Endothelial cell of umbilical vein (primary cell): ENCODE measurements at regions not wholly inside any gene's neighbourhood (a gene's known extent, or its start where the extent isn't known, plus 50 kb on each side); places are given as distances from the start of the nearest gene placed in this dataset.

Source experiments
- BruUV-seq: library from RNA; stranded (reverse); fragments of 400-500 nt; replicated peaks from 2 replicates; lab custom pipeline; 2021; lab: Mats Ljungman, UMichigan
- CTCF ChIA-PET: fragments of 300-600, 350-600 bp; sonication (Branson Sonifier 250); formaldehyde crosslinking; loops from one replicate; lab custom pipeline; 2021; ENCODE audit warnings: antibody characterized with exemption, inconsistent platforms; lab: Charles Lee
- POLR2A ChIA-PET: fragments of 300-600, 350-600 bp; sonication (Branson Sonifier 250); formaldehyde crosslinking; loops from one replicate; lab custom pipeline; 2021; ENCODE audit warnings: antibody characterized with exemption, inconsistent platforms; lab: Charles Lee
- DNase-seq: peaks from one replicate; pipeline ENCODE4 v3.0.0-alpha.2; 2011; ENCODE audit warnings: low read depth, low spot score
- FAIRE-seq: peaks from 2 replicates; lab custom pipeline; 2011; peaks lifted over from hg19 to GRCh38; lab: Jason Lieb, UNC
- H2AFZ ChIP-seq: 2 replicates; pipeline ENCODE4 v1.6.0; 2012; ENCODE audit warnings: low read depth, low read length, control low read depth, inconsistent platforms
- H3K27ac ChIP-seq: 2 replicates; pipeline ENCODE4 v1.5.1; 2011; ENCODE audit warnings: low read depth, mild to moderate bottlenecking, control low read depth, low read length, moderate library complexity; ENCODE audit not compliant: insufficient read depth
- H3K27me3 ChIP-seq, 2 experiments: 2 replicates each; pipeline versions ENCODE4 v1.6.0 to v1.6.1; 2011; ENCODE audit warnings: low read length in 2 of 2, mixed read lengths in 1 of 2; ENCODE audit not compliant: control insufficient read depth in 2 of 2, insufficient read depth in 2 of 2
- H3K36me3 ChIP-seq, 2 experiments: 2 replicates in 1 of 2; 3 replicates in 1 of 2; pipeline ENCODE4 v1.5.1; 2011; ENCODE audit warnings: low read length in 2 of 2, mild to moderate bottlenecking in 1 of 2, moderate library complexity in 1 of 2; ENCODE audit not compliant: control insufficient read depth in 2 of 2, insufficient read depth in 2 of 2; ENCODE audit errors: extremely low read depth in 1 of 2
- H3K4me1 ChIP-seq: 3 replicates; pipeline ENCODE4 v1.5.1; 2011; ENCODE audit warnings: mild to moderate bottlenecking, low read length; ENCODE audit not compliant: control insufficient read depth, insufficient read depth; ENCODE audit errors: extremely low read depth
- H3K4me2 ChIP-seq: 2 replicates; pipeline ENCODE4 v1.6.1; 2011; ENCODE audit warnings: low read length, control low read depth, mixed read lengths; ENCODE audit not compliant: insufficient read depth
- H3K4me3 ChIP-seq, 3 experiments: fragments of 200-600 bp in 1 of 3; sonication (generic), shearing (Covaris generic) in 1 of 3; replicated peaks in 1 of 3; 2 replicates each; pipeline ENCODE4 v1.5.1; 2011 to 2016; ENCODE audit warnings: control low read depth in 3 of 3, low read length in 3 of 3, mild to moderate bottlenecking in 2 of 3, inconsistent platforms in 1 of 3, low read depth in 1 of 3, moderate library complexity in 1 of 3; ENCODE audit not compliant: insufficient read depth in 1 of 3
- H3K79me2 ChIP-seq: 2 replicates; pipeline ENCODE4 v1.6.0; 2012; ENCODE audit warnings: low read length, inconsistent platforms; ENCODE audit not compliant: control insufficient read depth, insufficient read depth
- H3K9ac ChIP-seq: replicated peaks from 2 replicates; pipeline ENCODE3; 2011; ENCODE audit warnings: low read length, control low read depth; ENCODE audit not compliant: insufficient read depth; ENCODE audit errors: extremely low read depth
- H3K9me1 ChIP-seq: replicated peaks from 3 replicates; pipeline ENCODE4 v1.6.0; 2011; ENCODE audit warnings: mild to moderate bottlenecking, low read length; ENCODE audit not compliant: control insufficient read depth, insufficient read depth; ENCODE audit errors: extremely low read depth
- H3K9me3 ChIP-seq: replicated peaks from 2 replicates; pipeline ENCODE4 v1.5.1; 2012; ENCODE audit warnings: low read length, inconsistent platforms; ENCODE audit not compliant: control insufficient read depth, insufficient read depth
- H4K20me1 ChIP-seq: replicated peaks from 2 replicates; pipeline ENCODE3; 2011; ENCODE audit warnings: mild to moderate bottlenecking, low read length; ENCODE audit not compliant: control insufficient read depth, insufficient read depth; ENCODE audit errors: extremely low read depth
- EZH2 ChIP-seq: IDR thresholded peaks from 2 replicates; pipeline ENCODE4 v1.6.1; 2012; ENCODE audit warnings: borderline replicate concordance, low read depth, mild to moderate bottlenecking, moderate library complexity, low read length, inconsistent platforms; ENCODE audit not compliant: severe bottlenecking
- FOS ChIP-seq: IDR thresholded peaks from 2 replicates; pipeline ENCODE4 v1.6.1; 2011; ENCODE audit warnings: mild to moderate bottlenecking, low read length, moderate library complexity, borderline replicate concordance; ENCODE audit not compliant: insufficient read depth
- GATA2 ChIP-seq: IDR thresholded peaks from 2 replicates; pipeline ENCODE4 v1.7.0; 2011; ENCODE audit warnings: low read depth, mild to moderate bottlenecking, moderate library complexity, mixed read lengths, low read length; ENCODE audit not compliant: insufficient read length, insufficient read depth
- JUN ChIP-seq: IDR thresholded peaks from 2 replicates; pipeline ENCODE4 v1.6.1; 2011; ENCODE audit warnings: borderline replicate concordance, low read depth; ENCODE audit not compliant: insufficient read length, insufficient read depth
- MAX ChIP-seq: IDR thresholded peaks from 2 replicates; pipeline ENCODE4 v1.6.1; 2011; ENCODE audit not compliant: insufficient read depth, insufficient read length
- MYC ChIP-seq: IDR thresholded peaks from one replicate; pipeline ENCODE4 v1.6.1; 2011; ENCODE audit warnings: mild to moderate bottlenecking, low read depth, low read length
- POLR2A ChIP-seq: IDR thresholded peaks from 2 replicates; pipeline ENCODE4 v1.6.1; 2012; ENCODE audit warnings: low read depth, mild to moderate bottlenecking, control low read depth, low read length
- POLR2AphosphoS5 ChIP-seq: IDR thresholded peaks from 2 replicates; pipeline ENCODE4 v1.6.1; 2012; ENCODE audit warnings: low read depth, mild to moderate bottlenecking, control low read depth, low read length, moderate library complexity; ENCODE audit not compliant: insufficient read depth
- dilution Hi-C: fragments of 300-500 bp; cut with MboI; formaldehyde crosslinking; loops from one replicate; pipeline ENCODE4 v1.15.0; 2019; ENCODE audit warnings: low sequenced_read_pairs; ENCODE audit not compliant: extremely low pct_ligation_motif_present
- intact Hi-C: fragments of 100-400 bp; cut with micrococcal nuclease; formaldehyde crosslinking; loops from one replicate; pipeline ENCODE4 v1.10.0; 2022
- TF ChIP-seq, protein P1 (sequence below), 2 donors: IDR thresholded peaks; 1 replicate in 1 of 2; 2 replicates in 1 of 2; pipeline ENCODE4 v1.5.1; 2011; ENCODE audit warnings: low read length in 2 of 2, mild to moderate bottlenecking in 2 of 2, moderate library complexity in 2 of 2, control low read depth in 1 of 2, inconsistent platforms in 1 of 2, low read depth in 1 of 2; ENCODE audit not compliant: insufficient read depth in 1 of 2; ENCODE audit errors: extremely low read depth in 1 of 2

DNA sequence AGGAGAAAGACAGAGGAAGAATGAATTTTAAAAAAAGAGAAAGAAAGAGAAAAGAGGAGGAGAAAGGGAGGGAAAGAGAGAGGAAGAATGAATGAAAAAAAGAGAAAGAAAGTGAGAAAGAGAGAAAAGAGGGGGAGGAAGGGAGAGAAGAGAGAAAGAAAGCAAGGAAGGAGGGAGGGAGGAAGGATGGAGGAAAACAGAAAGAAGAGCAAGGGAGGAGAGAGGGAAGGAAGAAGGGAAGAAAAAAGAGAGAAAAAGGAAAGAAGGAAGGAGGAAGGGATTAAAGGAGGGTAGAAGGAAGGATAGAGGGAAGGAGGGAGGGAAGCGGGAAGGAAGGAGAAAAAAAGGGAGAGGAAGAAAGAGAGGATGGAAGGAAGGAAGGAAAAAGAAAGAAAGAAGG lies 122.3 kb upstream of the ZNF507 start:
- ChIA-PET POLR2A (no interaction called here), CTCF (interaction anchor here (1.3 to 6.2 kb wide), 5 partner anchors 9 to 1555 kb away, joined by 3 to 136 read pairs (median 15); no protein-coding TSS in a partner anchor)
- Histone ChIP-seq H4K20me1 (no peaks in the 10 kb centered on the region), H3K9ac (no peak overlapping the region), H3K4me3 (no peak overlapping the region), H3K9me3 (no peaks in the 10 kb centered on the region), H3K36me3 (no peaks in the 10 kb centered on the region), H2AFZ (no peak overlapping the region), H3K4me1 (no peaks in the 10 kb centered on the region), H3K79me2 (no peaks in the 10 kb centered on the region), H3K4me2 (no peak overlapping the region), H3K27ac (no peak overlapping the region), H3K9me1 (no peaks in the 10 kb centered on the region), H3K27me3 (peaks cover 0 to 7% of the 10 kb centered on the region in 2 experiments)
- no peak for FAIRE-seq
- no peak for DNase-seq
- BruUV-seq = no TSS peak
- intact Hi-C loops (no loop called here), dilution Hi-C loops (no loop called here)
- TF ChIP-seq MAX (no peak), MYC (no peak), EZH2 (no peak), FOS (no peak), GATA2 (no peak), POLR2A (no peak), POLR2AphosphoS5 (no peak), JUN (no peak)
- TF ChIP-seq, protein P1, sequence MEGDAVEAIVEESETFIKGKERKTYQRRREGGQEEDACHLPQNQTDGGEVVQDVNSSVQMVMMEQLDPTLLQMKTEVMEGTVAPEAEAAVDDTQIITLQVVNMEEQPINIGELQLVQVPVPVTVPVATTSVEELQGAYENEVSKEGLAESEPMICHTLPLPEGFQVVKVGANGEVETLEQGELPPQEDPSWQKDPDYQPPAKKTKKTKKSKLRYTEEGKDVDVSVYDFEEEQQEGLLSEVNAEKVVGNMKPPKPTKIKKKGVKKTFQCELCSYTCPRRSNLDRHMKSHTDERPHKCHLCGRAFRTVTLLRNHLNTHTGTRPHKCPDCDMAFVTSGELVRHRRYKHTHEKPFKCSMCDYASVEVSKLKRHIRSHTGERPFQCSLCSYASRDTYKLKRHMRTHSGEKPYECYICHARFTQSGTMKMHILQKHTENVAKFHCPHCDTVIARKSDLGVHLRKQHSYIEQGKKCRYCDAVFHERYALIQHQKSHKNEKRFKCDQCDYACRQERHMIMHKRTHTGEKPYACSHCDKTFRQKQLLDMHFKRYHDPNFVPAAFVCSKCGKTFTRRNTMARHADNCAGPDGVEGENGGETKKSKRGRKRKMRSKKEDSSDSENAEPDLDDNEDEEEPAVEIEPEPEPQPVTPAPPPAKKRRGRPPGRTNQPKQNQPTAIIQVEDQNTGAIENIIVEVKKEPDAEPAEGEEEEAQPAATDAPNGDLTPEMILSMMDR (IDR thresholded peaks at IDR 0.05; ENCODE audit: extremely low read depth in 1 of 2, insufficient read depth in 1 of 2, low read depth in 1 of 2, low read length in 2 of 2) = no peak
